ENCODE measurements at regions not wholly inside any gene's neighbourhood (a gene's known extent, or its start where the extent isn't known, plus 50 kb on each side); places are given as distances from the start of the nearest gene placed in this dataset.
"Not testable (repeated sequence)": the region's sequence is repeated elsewhere in the genome, so short reads cannot be mapped to it uniquely, and the experiment has no call there.

DNA sequence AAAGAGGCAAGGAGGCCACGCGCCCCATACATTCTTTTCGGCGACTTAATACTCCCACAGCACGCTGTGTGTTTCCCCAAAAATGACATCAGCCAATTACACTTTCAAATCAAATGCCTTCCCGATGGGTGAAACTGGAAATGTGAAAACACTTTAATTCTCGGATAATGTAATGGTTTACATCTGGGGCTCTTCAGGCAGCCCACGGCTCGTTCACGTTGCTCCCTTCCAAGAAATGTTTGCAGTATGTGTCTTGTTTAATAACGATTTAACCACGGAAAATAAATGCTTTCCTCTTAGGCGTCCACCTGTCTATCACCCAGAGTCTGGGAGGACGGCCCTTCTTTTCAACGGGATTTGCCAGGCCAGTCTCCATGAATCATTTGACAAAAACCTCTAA is 272.5 kb downstream of the SHOX start:
- Histone ChIP-seq H3K9ac (no peak overlapping the region), H3K27ac (no peak overlapping the region), H2AFZ (no peak overlapping the region), H3K9me3 (ENCODE audit: control insufficient read depth, low read length) (no peaks in the 10 kb centered on the region), H3K36me3 (ENCODE audit: control insufficient read depth, insufficient read depth, low read length) (no peaks in the 10 kb centered on the region), H3K4me2 (ENCODE audit: low read length) (no peak overlapping the region), H3K4me3 (ENCODE audit: low read depth, low read length) (no peak overlapping the region), H3K79me2 (no peaks in the 10 kb centered on the region), H3K4me1 (no peaks in the 10 kb centered on the region), H3K27me3 (ENCODE audit: control insufficient read depth, insufficient read depth, low read length) (no peaks in the 10 kb centered on the region)
- no peak for TF ChIP-seq CTCF (IDR thresholded peaks at IDR 0.05)

DNA sequence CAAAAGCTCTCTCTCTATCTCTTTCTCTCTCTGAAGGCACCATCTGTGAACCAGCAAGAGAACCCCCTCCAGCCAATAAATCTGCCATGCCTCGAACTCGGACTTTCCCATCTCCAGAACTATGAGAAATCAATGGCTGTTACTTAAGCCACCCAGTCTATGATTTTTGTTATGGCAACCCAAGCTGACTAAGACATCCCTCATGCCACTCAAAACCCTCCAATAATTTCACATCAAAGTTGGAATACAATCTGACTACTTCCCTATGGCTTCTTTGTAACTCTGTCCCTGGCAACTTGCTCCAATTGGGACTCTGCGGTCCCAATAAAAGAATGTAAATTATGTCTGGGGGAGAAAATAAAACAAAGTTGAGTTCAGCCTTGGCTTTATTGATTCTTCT is 265.7 kb downstream of the SHOX start:
- no peak for TF ChIP-seq CTCF (IDR thresholded peaks at IDR 0.05)
- Histone ChIP-seq H2AFZ (no peak overlapping the region), H3K4me1 (no peaks in the 10 kb centered on the region), H3K27ac (no peak overlapping the region), H3K4me3 (ENCODE audit: low read depth, low read length) (no peak overlapping the region), H3K4me2 (ENCODE audit: low read length) (no peak overlapping the region), H3K79me2 (no peaks in the 10 kb centered on the region), H3K36me3 (ENCODE audit: control insufficient read depth, insufficient read depth, low read length) (no peaks in the 10 kb centered on the region), H3K9ac (no peak overlapping the region), H3K9me3 (ENCODE audit: control insufficient read depth, low read length) (no peaks in the 10 kb centered on the region), H3K27me3 (ENCODE audit: control insufficient read depth, insufficient read depth, low read length) (no peaks in the 10 kb centered on the region)

GRCh38 chrX:889966-890651 is 259.5 kb downstream of the SHOX start:
- H3K4me3 ChIP-seq (ENCODE audit: low read depth, low read length) = no peak overlapping the region
- no peaks in the 10 kb centered on the region for H3K79me2 ChIP-seq
- no peaks in the 10 kb centered on the region for H3K4me1 ChIP-seq
- H2AFZ ChIP-seq = no peak overlapping the region
- TF ChIP-seq CTCF (IDR thresholded peaks at IDR 0.05) = no peak
- H3K9me3 ChIP-seq (ENCODE audit: control insufficient read depth, low read length) = no peaks in the 10 kb centered on the region
- H3K27ac ChIP-seq = no peak overlapping the region
- no peaks in the 10 kb centered on the region for H3K27me3 ChIP-seq (ENCODE audit: control insufficient read depth, insufficient read depth, low read length)
- H3K4me2 ChIP-seq (ENCODE audit: low read length) = no peak overlapping the region
- H3K9ac ChIP-seq = no peak overlapping the region
- no peaks in the 10 kb centered on the region for H3K36me3 ChIP-seq (ENCODE audit: control insufficient read depth, insufficient read depth, low read length)

DNA sequence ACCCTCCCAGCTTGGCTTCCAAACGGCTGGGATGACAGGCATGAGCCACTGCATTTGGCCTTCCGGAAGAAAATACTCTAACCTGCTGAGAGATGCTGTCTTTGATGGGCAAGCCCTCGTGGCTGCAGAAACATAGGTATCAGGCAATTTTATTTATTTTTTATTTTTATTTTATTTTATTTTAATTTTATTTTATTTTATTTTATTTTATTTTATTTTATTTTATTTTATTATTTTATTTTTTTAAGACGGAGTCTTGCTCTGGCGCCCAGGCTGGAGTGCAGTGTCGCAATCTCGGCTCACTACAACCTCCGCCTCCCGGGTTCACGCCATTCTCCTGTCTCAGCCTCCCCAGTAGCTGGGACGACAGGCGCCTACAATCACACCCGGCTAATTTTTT is 257.1 kb downstream of the SHOX start:
- H3K9ac ChIP-seq; H3K4me2 ChIP-seq (ENCODE audit: low read length); H3K27ac ChIP-seq; H3K9me3 ChIP-seq (ENCODE audit: control insufficient read depth, low read length); H3K27me3 ChIP-seq (ENCODE audit: control insufficient read depth, insufficient read depth, low read length); H3K4me1 ChIP-seq; H3K36me3 ChIP-seq (ENCODE audit: control insufficient read depth, insufficient read depth, low read length); H3K4me3 ChIP-seq (ENCODE audit: low read depth, low read length); H3K79me2 ChIP-seq; H2AFZ ChIP-seq: not testable (repeated sequence)

DNA sequence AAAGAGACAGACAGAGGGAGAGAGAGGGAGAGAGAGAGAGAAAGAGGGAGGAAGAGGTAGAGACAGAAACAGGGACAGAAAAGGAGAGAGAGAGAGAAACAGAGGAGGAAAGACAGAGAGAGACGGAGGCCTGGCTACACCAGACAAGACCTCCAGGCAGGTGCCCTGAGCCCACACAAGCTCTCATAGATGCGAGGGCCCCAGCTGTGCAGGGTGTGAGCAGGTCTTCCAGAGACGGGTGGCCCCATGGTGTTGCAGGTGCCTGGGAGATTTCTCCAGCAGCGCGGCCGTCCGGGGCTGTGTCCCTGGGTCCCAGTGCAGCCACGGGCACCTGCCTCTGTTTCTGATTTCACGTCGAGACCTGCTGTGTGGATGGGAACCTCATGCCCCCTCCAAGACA is 253.0 kb downstream of the SHOX start:
- Histone ChIP-seq H2AFZ (no peak overlapping the region), H3K27ac (no peak overlapping the region), H3K27me3 (ENCODE audit: control insufficient read depth, insufficient read depth, low read length) (no peaks in the 10 kb centered on the region), H3K36me3 (ENCODE audit: control insufficient read depth, insufficient read depth, low read length) (no peaks in the 10 kb centered on the region), H3K4me3 (ENCODE audit: low read depth, low read length) (no peak overlapping the region), H3K4me2 (ENCODE audit: low read length) (no peak overlapping the region), H3K9me3 (ENCODE audit: control insufficient read depth, low read length) (no peaks in the 10 kb centered on the region), H3K79me2 (no peaks in the 10 kb centered on the region), H3K9ac (no peak overlapping the region), H3K4me1 (no peaks in the 10 kb centered on the region)
- no peak for TF ChIP-seq CTCF (IDR thresholded peaks at IDR 0.05)

DNA sequence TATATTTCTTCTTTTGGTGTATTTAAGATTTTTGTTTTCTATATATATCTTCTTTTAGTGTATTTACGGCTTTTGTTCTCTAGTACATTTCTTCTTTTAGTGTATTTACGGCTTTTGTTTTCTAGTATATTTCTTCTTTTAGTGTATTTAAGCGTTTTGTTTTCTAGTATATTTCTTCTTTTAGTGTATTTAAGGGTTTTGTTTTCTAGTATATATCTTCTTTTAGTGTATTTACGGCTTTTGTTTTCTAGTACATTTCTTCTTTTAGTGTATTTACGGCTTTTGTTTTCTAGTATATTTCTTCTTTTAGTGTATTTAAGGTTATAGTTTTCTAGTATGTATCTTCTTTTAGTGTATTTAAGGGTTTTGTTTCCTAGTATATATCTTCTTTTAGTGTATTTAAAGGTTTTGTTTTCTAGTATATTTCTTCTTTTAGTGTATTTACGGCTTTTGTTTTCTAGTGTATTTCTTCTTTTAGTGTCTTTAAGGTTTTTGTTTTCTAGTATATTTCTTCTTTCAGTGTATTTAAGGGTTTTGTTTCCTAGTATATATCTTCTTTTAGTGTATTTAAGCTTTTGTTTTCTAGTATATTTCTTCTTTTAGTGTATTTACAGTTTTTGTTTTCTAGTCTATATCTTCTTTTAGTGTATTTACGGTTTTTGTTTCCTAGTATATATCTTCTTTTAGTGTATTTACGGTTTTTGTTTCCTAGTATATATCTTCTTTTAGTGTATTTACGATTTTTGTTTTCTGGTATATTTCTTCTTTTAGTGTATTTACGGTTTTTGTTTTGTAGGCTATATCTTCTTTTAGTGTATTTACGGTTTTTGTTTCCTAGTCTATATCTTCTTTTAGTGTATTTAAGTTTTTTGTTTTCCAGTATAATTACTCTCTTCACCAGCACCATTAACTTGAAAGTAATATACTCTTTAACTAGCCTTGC is 249.4 kb downstream of the SHOX start:
- H3K9me3 ChIP-seq (ENCODE audit: control insufficient read depth, low read length); H3K4me2 ChIP-seq (ENCODE audit: low read length); H3K4me1 ChIP-seq; H3K9ac ChIP-seq; H3K27me3 ChIP-seq (ENCODE audit: control insufficient read depth, insufficient read depth, low read length); H2AFZ ChIP-seq; H3K4me3 ChIP-seq (ENCODE audit: low read depth, low read length); H3K36me3 ChIP-seq (ENCODE audit: control insufficient read depth, insufficient read depth, low read length); H3K79me2 ChIP-seq; H3K27ac ChIP-seq: not testable (repeated sequence)

Measured in parathyroid adenoma (tissue), 2 donors.